Colonic mucosa (tissue), 4 donors: ENCODE measurements at regions not wholly inside any gene's neighbourhood (a gene's known extent, or its start where the extent isn't known, plus 50 kb on each side); places are given as distances from the start of the nearest gene placed in this dataset.

Experiments
- DNase-seq: peaks from one replicate; pipeline ENCODE4 v3.0.0-alpha.2; 2020
- H3K27ac ChIP-seq: fragments of 200-600 bp; one replicate; pipeline ENCODE4 v1.8.0; 2021
- H3K27me3 ChIP-seq: fragments of 200-600 bp; one replicate; pipeline ENCODE4 v1.8.0; 2021
- H3K36me3 ChIP-seq: fragments of 200-600 bp; one replicate; pipeline ENCODE4 v1.8.0; 2021
- H3K4me1 ChIP-seq: fragments of 200-600 bp; one replicate; pipeline ENCODE4 v1.8.0; 2021; ENCODE audit warnings: mild to moderate bottlenecking
- H3K4me3 ChIP-seq: fragments of 200-600 bp; one replicate; pipeline ENCODE4 v1.8.0; 2021
- H3K9ac ChIP-seq, 2 donors: one replicate each; pipeline ENCODE4 v1.7.0; 2013; ENCODE audit warnings: control low read depth in 2 of 2, low read depth in 2 of 2, low read length in 2 of 2
- H3K9me3 ChIP-seq: fragments of 200-600 bp; one replicate; pipeline ENCODE4 v1.8.0; 2021
- intact Hi-C: fragments of 100-400 bp; cut with DNase I; formaldehyde crosslinking; loops from one replicate; pipeline ENCODE4 v1.14.1; 2022
- TF ChIP-seq, protein P1 (sequence below): fragments of 200-600 bp; IDR thresholded peaks from one replicate; pipeline ENCODE4 v1.8.0; 2022; ENCODE audit warnings: antibody characterized with exemption, mild to moderate bottlenecking
- donor health status: healthy.
- donor health status: DM: no; HTN: no; CAD: no.
- donor health status: DM: no; HTN: no; CAD: no.

DNA sequence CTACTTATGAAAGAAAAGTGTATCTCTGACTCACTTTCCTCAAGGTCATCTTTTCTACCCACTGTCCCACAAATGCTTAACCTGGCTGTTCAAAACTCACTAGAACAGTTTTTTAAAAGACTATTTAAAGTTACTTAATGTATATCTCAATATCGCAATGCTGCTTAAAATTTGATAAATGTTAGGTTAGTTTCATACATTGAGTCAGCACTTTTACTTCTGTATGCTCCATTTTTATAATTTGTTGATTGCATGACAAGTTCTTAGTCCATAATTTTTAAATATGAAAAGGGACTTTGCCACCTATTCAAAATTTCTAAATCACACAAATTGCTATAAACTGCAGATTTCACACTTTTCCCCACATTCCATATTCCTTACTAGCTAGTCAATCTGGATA, 231.7 kb upstream of the SLC39A10 start:
- Histone ChIP-seq H3K9ac (no peak overlapping the region), H3K4me3 (no peak overlapping the region), H3K27ac (no peak overlapping the region), H3K36me3 (no peaks in the 10 kb centered on the region), H3K27me3 (no peaks in the 10 kb centered on the region), H3K9me3 (no peaks in the 10 kb centered on the region), H3K4me1 (no peaks in the 10 kb centered on the region)
- DNase-seq: no peak
- TF ChIP-seq, protein P1, sequence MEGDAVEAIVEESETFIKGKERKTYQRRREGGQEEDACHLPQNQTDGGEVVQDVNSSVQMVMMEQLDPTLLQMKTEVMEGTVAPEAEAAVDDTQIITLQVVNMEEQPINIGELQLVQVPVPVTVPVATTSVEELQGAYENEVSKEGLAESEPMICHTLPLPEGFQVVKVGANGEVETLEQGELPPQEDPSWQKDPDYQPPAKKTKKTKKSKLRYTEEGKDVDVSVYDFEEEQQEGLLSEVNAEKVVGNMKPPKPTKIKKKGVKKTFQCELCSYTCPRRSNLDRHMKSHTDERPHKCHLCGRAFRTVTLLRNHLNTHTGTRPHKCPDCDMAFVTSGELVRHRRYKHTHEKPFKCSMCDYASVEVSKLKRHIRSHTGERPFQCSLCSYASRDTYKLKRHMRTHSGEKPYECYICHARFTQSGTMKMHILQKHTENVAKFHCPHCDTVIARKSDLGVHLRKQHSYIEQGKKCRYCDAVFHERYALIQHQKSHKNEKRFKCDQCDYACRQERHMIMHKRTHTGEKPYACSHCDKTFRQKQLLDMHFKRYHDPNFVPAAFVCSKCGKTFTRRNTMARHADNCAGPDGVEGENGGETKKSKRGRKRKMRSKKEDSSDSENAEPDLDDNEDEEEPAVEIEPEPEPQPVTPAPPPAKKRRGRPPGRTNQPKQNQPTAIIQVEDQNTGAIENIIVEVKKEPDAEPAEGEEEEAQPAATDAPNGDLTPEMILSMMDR: no peak
- intact Hi-C loops: no loop called here

DNA sequence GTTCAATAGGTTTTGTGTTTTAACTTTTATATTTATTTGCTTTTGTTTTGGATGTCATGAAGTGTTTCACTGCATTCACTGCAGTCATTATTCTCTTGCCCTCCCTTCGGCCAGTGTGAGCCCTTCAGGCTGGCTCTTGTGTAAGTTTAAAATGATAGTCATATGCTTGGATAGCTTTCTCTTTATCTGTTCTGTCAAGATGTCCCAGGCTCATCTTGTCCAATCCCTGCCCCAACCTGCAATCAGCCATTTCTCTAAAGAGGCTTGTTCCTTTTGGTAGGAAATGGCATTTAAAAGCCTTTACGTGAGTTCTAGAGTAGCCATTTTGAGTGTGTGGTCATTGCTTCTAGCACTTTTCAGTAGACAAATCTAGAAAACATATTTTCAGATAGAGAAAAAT, 238.0 kb upstream of the SLC39A10 start:
- no peak overlapping the region for H3K4me3 ChIP-seq
- TF ChIP-seq, protein P1: no peak
- H3K9me3 ChIP-seq: no peaks in the 10 kb centered on the region
- H3K9ac ChIP-seq: no peak overlapping the region
- no peaks in the 10 kb centered on the region for H3K27me3 ChIP-seq
- intact Hi-C loops: no loop called here
- DNase-seq: no peak
- no peaks in the 10 kb centered on the region for H3K36me3 ChIP-seq
- H3K4me1 ChIP-seq: no peaks in the 10 kb centered on the region
- no peak overlapping the region for H3K27ac ChIP-seq

DNA sequence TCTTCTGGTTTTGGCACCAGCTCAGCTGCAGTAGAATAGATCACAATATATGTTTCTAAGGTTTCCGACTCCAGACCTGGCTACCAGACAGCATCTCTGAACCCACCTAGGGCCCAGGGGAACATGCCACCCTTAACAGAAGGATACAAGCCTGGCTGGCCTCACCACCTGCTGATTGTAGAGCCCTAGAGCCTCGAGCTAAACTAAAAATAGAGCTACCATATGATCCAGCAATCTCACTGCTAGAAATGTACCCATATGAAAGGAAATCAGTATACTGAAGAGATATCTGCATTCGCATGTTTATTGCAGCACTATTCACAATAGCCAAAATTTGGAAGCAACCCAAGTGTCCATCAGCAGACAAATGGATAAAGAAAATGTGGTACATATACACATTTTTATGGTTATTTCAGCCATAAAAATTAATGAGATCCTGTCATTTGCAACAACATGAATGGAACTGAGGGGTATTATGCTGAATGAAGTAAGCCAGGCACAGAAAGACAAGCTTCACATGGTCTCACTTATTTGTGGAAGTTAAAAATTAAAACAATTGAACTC, 242.4 kb upstream of the SLC39A10 start:
- Histone ChIP-seq H3K4me1 (no peaks in the 10 kb centered on the region), H3K9ac (no peak overlapping the region), H3K27ac (no peak overlapping the region), H3K27me3 (no peaks in the 10 kb centered on the region), H3K9me3 (no peaks in the 10 kb centered on the region), H3K36me3 (no peaks in the 10 kb centered on the region), H3K4me3 (no peak overlapping the region)
- TF ChIP-seq, protein P1: no peak
- intact Hi-C loops: no loop called here
- no peak for DNase-seq

- Histone ChIP-seq H3K9ac (no peak overlapping the region), H3K36me3 (no peaks in the 10 kb centered on the region), H3K27ac (no peak overlapping the region), H3K27me3 (no peaks in the 10 kb centered on the region), H3K4me1 (no peaks in the 10 kb centered on the region), H3K9me3 (no peaks in the 10 kb centered on the region), H3K4me3 (no peak overlapping the region)
- intact Hi-C loops: no loop called here
- TF ChIP-seq, protein P1: no peak
- DNase-seq: no peak
Observed at GRCh38 chr2:195413944-195414343, 243.1 kb upstream of the SLC39A10 start.

- DNase-seq: no peak
- no peaks in the 10 kb centered on the region for H3K4me1 ChIP-seq
- H3K27me3 ChIP-seq: no peaks in the 10 kb centered on the region
- H3K36me3 ChIP-seq: no peaks in the 10 kb centered on the region
- no peak overlapping the region for H3K4me3 ChIP-seq
- H3K9ac ChIP-seq: no peak overlapping the region
- no peaks in the 10 kb centered on the region for H3K9me3 ChIP-seq
- no peak overlapping the region for H3K27ac ChIP-seq
- intact Hi-C loops: no loop called here
- TF ChIP-seq, protein P1: no peak
Observed at GRCh38 chr2:195413422-195413821, 243.6 kb upstream of the SLC39A10 start.
